WTC11 (cell line): ENCODE measurements at regions not wholly inside any gene's neighbourhood (a gene's known extent, or its start where the extent isn't known, plus 50 kb on each side); places are given as distances from the start of the nearest gene placed in this dataset.

ENCODE experiments used
- ATAC-seq: fragments of 200-7000 bp; cut with Tn5 transposase; 2 replicates; pipeline ENCODE4 v1.10.0; 2021; ENCODE audit warnings: mild to moderate bottlenecking, moderate library complexity
- CTCF ChIA-PET: fragments of 300-600 bp; sonication (Branson Sonifier 250); formaldehyde crosslinking; loops from one replicate; lab custom pipeline; 2021; ENCODE audit warnings: antibody characterized with exemption; lab: Charles Lee
- POLR2A ChIA-PET: fragments of 350-600 bp; sonication (Branson Sonifier 250); formaldehyde crosslinking; loops from one replicate; lab custom pipeline; 2021; ENCODE audit warnings: antibody characterized with exemption; lab: Charles Lee
- DNase-seq: peaks from one replicate; pipeline ENCODE4 v3.0.0; 2021; ENCODE audit warnings: low spot score
- H3K27ac Mint-ChIP-seq: 2 replicates; pipeline ENCODE4 v1.8.0; 2021; ENCODE audit warnings: mixed read lengths
- H3K27me3 Mint-ChIP-seq: 2 replicates; pipeline ENCODE4 v1.8.0; 2021; ENCODE audit warnings: low read depth, mild to moderate bottlenecking, moderate library complexity, mixed read lengths
- H3K36me3 Mint-ChIP-seq: 2 replicates; pipeline ENCODE4 v1.8.0; 2021; ENCODE audit warnings: mixed read lengths
- H3K4me1 Mint-ChIP-seq: 2 replicates; pipeline ENCODE4 v1.8.0; 2022; ENCODE audit warnings: mixed read lengths
- H3K4me3 Mint-ChIP-seq: 2 replicates; pipeline ENCODE4 v1.8.0; 2021; ENCODE audit warnings: mild to moderate bottlenecking, moderate library complexity, mixed read lengths
- H3K9me3 Mint-ChIP-seq: 2 replicates; pipeline ENCODE4 v1.8.0; 2021; ENCODE audit warnings: mixed read lengths
- CBFB ChIP-seq: sonication (generic); formaldehyde crosslinking; IDR thresholded peaks from 2 replicates; pipeline ENCODE4 v1.8.1; 2022; ENCODE audit warnings: mild to moderate bottlenecking, low read depth, missing genetic modification reagents
- CREB1 ChIP-seq: sonication (generic); formaldehyde crosslinking; IDR thresholded peaks from 2 replicates; pipeline ENCODE4 v1.8.0; 2023; ENCODE audit warnings: mild to moderate bottlenecking, missing genetic modification reagents
- EMX1 ChIP-seq: fragments of 250-450 bp; sonication (Bioruptor Pico); IDR thresholded peaks from 2 replicates; pipeline ENCODE4 v1.8.0; 2021; ENCODE audit warnings: mild to moderate bottlenecking
- ESRRA ChIP-seq: sonication (generic); formaldehyde crosslinking; IDR thresholded peaks from 2 replicates; pipeline ENCODE4 v1.8.1; 2022; ENCODE audit warnings: mild to moderate bottlenecking, missing genetic modification reagents, borderline replicate concordance
- GABPB1 ChIP-seq: sonication (generic); formaldehyde crosslinking; IDR thresholded peaks from 2 replicates; pipeline ENCODE4 v1.8.1; 2023; ENCODE audit warnings: mild to moderate bottlenecking, missing genetic modification reagents
- IRF2 ChIP-seq: sonication (generic); formaldehyde crosslinking; IDR thresholded peaks from 2 replicates; pipeline ENCODE4 v1.8.0; 2022; ENCODE audit warnings: low read depth, missing genetic modification reagents, borderline replicate concordance
- KAT7 ChIP-seq: sonication (generic); formaldehyde crosslinking; IDR thresholded peaks from 2 replicates; pipeline ENCODE4 v1.8.1; 2023; ENCODE audit warnings: missing genetic modification reagents, mild to moderate bottlenecking, borderline replicate concordance
- NFE2L1 ChIP-seq: sonication (generic); formaldehyde crosslinking; IDR thresholded peaks from 2 replicates; pipeline ENCODE4 v1.8.1; 2023; ENCODE audit warnings: missing genetic modification reagents
- NR2C2 ChIP-seq: sonication (generic); formaldehyde crosslinking; IDR thresholded peaks from 2 replicates; pipeline ENCODE4 v1.8.0; 2022; ENCODE audit warnings: mild to moderate bottlenecking, missing genetic modification reagents
- ZBTB21 ChIP-seq: sonication (generic); formaldehyde crosslinking; IDR thresholded peaks from 2 replicates; pipeline ENCODE4 v1.8.1; 2023; ENCODE audit warnings: mild to moderate bottlenecking, missing genetic modification reagents, borderline replicate concordance
- ZNF138 ChIP-seq: sonication (generic); formaldehyde crosslinking; conservative IDR thresholded peaks from 2 replicates; pipeline ENCODE4 v1.8.1; 2022; ENCODE audit warnings: mild to moderate bottlenecking, moderate library complexity, missing genetic modification reagents
- ZNF219 ChIP-seq: sonication (generic); formaldehyde crosslinking; IDR thresholded peaks from 2 replicates; pipeline ENCODE4 v1.8.0; 2023; ENCODE audit warnings: missing genetic modification reagents, mild to moderate bottlenecking, borderline replicate concordance
- TF ChIP-seq, protein P1 (sequence below): fragments of 250-450 bp; sonication (Bioruptor Pico); IDR thresholded peaks from 2 replicates; pipeline ENCODE4 v1.9.0; 2021; ENCODE audit warnings: mild to moderate bottlenecking, borderline replicate concordance
- TF ChIP-seq, protein P2 (sequence below): sonication (generic); formaldehyde crosslinking; IDR thresholded peaks from 2 replicates; pipeline ENCODE4 v1.8.1; 2023; ENCODE audit warnings: mild to moderate bottlenecking, missing genetic modification reagents, borderline replicate concordance
- TF ChIP-seq, protein P3 (sequence below): sonication (generic); formaldehyde crosslinking; IDR thresholded peaks from 2 replicates; pipeline ENCODE4 v1.8.1; 2022; ENCODE audit warnings: low read depth, mild to moderate bottlenecking, moderate library complexity, missing genetic modification reagents, borderline replicate concordance
- TF ChIP-seq, protein P4 (sequence below): sonication (generic); formaldehyde crosslinking; IDR thresholded peaks from 2 replicates; pipeline ENCODE4 v1.8.1; 2022; ENCODE audit warnings: mild to moderate bottlenecking, missing genetic modification reagents, moderate library complexity, borderline replicate concordance
- TF ChIP-seq, protein P5 (sequence below): sonication (generic); formaldehyde crosslinking; IDR thresholded peaks from 2 replicates; pipeline ENCODE4 v1.8.0; 2022; ENCODE audit warnings: mild to moderate bottlenecking, missing genetic modification reagents
- TF ChIP-seq, protein P6 (sequence below): sonication (generic); formaldehyde crosslinking; conservative IDR thresholded peaks from 2 replicates; pipeline ENCODE4 v1.8.1; 2023; ENCODE audit warnings: mild to moderate bottlenecking, low read depth, missing genetic modification reagents, moderate library complexity
- TF ChIP-seq, protein P7 (sequence below): sonication (generic); formaldehyde crosslinking; IDR thresholded peaks from 2 replicates; pipeline ENCODE4 v1.8.1; 2023; ENCODE audit warnings: mild to moderate bottlenecking, missing genetic modification reagents

DNA sequence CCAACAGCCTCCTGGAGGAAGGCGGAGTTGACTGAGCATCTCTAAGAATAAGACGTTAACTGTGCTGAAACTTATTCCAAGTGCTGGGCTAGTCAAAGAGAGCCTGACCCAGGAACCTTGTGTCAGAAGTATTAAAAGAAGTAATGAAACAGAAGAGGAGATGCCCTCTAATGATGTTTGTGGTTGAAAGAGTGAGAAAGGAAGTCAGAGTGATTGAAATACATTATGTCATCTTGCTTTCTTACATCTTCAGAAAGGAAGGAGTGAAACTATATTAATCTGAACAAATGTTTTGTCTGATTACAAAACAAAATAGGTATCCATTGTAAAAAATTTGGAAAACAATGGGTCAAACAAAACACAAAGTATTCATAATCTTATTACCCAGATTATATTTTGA, 460.7 kb downstream of the NTRK2 start (continued):
- TF ChIP-seq, protein P1, sequence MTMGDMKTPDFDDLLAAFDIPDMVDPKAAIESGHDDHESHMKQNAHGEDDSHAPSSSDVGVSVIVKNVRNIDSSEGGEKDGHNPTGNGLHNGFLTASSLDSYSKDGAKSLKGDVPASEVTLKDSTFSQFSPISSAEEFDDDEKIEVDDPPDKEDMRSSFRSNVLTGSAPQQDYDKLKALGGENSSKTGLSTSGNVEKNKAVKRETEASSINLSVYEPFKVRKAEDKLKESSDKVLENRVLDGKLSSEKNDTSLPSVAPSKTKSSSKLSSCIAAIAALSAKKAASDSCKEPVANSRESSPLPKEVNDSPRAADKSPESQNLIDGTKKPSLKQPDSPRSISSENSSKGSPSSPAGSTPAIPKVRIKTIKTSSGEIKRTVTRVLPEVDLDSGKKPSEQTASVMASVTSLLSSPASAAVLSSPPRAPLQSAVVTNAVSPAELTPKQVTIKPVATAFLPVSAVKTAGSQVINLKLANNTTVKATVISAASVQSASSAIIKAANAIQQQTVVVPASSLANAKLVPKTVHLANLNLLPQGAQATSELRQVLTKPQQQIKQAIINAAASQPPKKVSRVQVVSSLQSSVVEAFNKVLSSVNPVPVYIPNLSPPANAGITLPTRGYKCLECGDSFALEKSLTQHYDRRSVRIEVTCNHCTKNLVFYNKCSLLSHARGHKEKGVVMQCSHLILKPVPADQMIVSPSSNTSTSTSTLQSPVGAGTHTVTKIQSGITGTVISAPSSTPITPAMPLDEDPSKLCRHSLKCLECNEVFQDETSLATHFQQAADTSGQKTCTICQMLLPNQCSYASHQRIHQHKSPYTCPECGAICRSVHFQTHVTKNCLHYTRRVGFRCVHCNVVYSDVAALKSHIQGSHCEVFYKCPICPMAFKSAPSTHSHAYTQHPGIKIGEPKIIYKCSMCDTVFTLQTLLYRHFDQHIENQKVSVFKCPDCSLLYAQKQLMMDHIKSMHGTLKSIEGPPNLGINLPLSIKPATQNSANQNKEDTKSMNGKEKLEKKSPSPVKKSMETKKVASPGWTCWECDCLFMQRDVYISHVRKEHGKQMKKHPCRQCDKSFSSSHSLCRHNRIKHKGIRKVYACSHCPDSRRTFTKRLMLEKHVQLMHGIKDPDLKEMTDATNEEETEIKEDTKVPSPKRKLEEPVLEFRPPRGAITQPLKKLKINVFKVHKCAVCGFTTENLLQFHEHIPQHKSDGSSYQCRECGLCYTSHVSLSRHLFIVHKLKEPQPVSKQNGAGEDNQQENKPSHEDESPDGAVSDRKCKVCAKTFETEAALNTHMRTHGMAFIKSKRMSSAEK (CRISPR knock-in tag), result no peak
- TF ChIP-seq ESRRA (CRISPR knock-in tag) (no peak), NFE2L1 (no peak), IRF2 (CRISPR knock-in tag) (no peak), ZNF219 (CRISPR knock-in tag) (no peak), EMX1 (CRISPR knock-in tag) (no peak), CBFB (CRISPR knock-in tag) (no peak), KAT7 (CRISPR knock-in tag) (no peak), ZNF138 (CRISPR knock-in tag) (no peak)
- TF ChIP-seq, protein P2, sequence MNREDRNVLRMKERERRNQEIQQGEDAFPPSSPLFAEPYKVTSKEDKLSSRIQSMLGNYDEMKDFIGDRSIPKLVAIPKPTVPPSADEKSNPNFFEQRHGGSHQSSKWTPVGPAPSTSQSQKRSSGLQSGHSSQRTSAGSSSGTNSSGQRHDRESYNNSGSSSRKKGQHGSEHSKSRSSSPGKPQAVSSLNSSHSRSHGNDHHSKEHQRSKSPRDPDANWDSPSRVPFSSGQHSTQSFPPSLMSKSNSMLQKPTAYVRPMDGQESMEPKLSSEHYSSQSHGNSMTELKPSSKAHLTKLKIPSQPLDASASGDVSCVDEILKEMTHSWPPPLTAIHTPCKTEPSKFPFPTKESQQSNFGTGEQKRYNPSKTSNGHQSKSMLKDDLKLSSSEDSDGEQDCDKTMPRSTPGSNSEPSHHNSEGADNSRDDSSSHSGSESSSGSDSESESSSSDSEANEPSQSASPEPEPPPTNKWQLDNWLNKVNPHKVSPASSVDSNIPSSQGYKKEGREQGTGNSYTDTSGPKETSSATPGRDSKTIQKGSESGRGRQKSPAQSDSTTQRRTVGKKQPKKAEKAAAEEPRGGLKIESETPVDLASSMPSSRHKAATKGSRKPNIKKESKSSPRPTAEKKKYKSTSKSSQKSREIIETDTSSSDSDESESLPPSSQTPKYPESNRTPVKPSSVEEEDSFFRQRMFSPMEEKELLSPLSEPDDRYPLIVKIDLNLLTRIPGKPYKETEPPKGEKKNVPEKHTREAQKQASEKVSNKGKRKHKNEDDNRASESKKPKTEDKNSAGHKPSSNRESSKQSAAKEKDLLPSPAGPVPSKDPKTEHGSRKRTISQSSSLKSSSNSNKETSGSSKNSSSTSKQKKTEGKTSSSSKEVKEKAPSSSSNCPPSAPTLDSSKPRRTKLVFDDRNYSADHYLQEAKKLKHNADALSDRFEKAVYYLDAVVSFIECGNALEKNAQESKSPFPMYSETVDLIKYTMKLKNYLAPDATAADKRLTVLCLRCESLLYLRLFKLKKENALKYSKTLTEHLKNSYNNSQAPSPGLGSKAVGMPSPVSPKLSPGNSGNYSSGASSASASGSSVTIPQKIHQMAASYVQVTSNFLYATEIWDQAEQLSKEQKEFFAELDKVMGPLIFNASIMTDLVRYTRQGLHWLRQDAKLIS (CRISPR knock-in tag), result no peak
- TF ChIP-seq, protein P3, sequence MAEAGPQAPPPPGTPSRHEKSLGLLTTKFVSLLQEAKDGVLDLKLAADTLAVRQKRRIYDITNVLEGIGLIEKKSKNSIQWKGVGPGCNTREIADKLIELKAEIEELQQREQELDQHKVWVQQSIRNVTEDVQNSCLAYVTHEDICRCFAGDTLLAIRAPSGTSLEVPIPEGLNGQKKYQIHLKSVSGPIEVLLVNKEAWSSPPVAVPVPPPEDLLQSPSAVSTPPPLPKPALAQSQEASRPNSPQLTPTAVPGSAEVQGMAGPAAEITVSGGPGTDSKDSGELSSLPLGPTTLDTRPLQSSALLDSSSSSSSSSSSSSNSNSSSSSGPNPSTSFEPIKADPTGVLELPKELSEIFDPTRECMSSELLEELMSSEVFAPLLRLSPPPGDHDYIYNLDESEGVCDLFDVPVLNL (CRISPR knock-in tag), result no peak
- TF ChIP-seq, protein P4, sequence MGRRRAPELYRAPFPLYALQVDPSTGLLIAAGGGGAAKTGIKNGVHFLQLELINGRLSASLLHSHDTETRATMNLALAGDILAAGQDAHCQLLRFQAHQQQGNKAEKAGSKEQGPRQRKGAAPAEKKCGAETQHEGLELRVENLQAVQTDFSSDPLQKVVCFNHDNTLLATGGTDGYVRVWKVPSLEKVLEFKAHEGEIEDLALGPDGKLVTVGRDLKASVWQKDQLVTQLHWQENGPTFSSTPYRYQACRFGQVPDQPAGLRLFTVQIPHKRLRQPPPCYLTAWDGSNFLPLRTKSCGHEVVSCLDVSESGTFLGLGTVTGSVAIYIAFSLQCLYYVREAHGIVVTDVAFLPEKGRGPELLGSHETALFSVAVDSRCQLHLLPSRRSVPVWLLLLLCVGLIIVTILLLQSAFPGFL, result no peak
- TF ChIP-seq, protein P5, sequence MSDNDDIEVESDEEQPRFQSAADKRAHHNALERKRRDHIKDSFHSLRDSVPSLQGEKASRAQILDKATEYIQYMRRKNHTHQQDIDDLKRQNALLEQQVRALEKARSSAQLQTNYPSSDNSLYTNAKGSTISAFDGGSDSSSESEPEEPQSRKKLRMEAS (CRISPR knock-in tag), result no peak

DNA sequence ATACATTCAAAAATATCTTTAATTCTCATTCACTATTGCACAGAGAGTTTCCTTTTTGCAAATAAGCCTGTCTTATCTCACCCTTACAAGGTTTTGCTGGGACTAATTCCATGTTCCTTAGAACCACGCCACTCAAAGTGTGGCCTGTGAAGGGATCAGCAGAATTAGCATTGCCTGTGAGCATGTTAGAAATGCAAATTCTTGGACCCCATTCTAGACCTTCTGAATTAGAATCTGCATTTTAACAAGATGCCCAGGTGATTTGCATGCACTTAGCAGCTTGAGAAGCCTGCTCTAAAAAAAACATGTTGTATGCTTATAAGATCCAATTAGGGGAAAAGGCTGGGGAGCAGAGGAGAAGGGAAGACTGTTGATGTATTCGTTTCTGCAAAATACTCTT, 460.0 kb downstream of the NTRK2 start:
- POLR2A ChIA-PET, result no interaction called here
- CTCF ChIA-PET, result no interaction called here
- H3K4me3 Mint-ChIP-seq, result no peak overlapping the region; the same call in 1 of the 2 replicates
- peaks cover 18% of the 10 kb centered on the region for H3K36me3 Mint-ChIP-seq
- ATAC-seq, result no peak
- H3K9me3 Mint-ChIP-seq, result peaks cover 35% of the 10 kb centered on the region
- DNase-seq, result no peak
- no peak overlapping the region for H3K27ac Mint-ChIP-seq
- H3K27me3 Mint-ChIP-seq, result no peaks in the 10 kb centered on the region
- H3K4me1 Mint-ChIP-seq, result peaks cover 37% of the 10 kb centered on the region
- no peak for TF ChIP-seq GABPB1 (CRISPR knock-in tag)
- TF ChIP-seq NR2C2, result no peak
- TF ChIP-seq, protein P6, sequence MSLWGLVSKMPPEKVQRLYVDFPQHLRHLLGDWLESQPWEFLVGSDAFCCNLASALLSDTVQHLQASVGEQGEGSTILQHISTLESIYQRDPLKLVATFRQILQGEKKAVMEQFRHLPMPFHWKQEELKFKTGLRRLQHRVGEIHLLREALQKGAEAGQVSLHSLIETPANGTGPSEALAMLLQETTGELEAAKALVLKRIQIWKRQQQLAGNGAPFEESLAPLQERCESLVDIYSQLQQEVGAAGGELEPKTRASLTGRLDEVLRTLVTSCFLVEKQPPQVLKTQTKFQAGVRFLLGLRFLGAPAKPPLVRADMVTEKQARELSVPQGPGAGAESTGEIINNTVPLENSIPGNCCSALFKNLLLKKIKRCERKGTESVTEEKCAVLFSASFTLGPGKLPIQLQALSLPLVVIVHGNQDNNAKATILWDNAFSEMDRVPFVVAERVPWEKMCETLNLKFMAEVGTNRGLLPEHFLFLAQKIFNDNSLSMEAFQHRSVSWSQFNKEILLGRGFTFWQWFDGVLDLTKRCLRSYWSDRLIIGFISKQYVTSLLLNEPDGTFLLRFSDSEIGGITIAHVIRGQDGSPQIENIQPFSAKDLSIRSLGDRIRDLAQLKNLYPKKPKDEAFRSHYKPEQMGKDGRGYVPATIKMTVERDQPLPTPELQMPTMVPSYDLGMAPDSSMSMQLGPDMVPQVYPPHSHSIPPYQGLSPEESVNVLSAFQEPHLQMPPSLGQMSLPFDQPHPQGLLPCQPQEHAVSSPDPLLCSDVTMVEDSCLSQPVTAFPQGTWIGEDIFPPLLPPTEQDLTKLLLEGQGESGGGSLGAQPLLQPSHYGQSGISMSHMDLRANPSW (CRISPR knock-in tag), result no peak
- TF ChIP-seq, protein P7, sequence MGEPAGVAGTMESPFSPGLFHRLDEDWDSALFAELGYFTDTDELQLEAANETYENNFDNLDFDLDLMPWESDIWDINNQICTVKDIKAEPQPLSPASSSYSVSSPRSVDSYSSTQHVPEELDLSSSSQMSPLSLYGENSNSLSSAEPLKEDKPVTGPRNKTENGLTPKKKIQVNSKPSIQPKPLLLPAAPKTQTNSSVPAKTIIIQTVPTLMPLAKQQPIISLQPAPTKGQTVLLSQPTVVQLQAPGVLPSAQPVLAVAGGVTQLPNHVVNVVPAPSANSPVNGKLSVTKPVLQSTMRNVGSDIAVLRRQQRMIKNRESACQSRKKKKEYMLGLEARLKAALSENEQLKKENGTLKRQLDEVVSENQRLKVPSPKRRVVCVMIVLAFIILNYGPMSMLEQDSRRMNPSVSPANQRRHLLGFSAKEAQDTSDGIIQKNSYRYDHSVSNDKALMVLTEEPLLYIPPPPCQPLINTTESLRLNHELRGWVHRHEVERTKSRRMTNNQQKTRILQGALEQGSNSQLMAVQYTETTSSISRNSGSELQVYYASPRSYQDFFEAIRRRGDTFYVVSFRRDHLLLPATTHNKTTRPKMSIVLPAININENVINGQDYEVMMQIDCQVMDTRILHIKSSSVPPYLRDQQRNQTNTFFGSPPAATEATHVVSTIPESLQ (CRISPR knock-in tag), result no peak
- TF ChIP-seq ZBTB21 (CRISPR knock-in tag), result no peak
- TF ChIP-seq NFE2L1, result no peak
- TF ChIP-seq CREB1, result no peak
